GM12892 (cell line): ENCODE measurements at regions not wholly inside any gene's neighbourhood (a gene's known extent, or its start where the extent isn't known, plus 50 kb on each side); places are given as distances from the start of the nearest gene placed in this dataset.

Experiments used
- POLR2AphosphoS5 ChIP-seq: IDR thresholded peaks from 2 replicates; pipeline ENCODE4 v1.6.1; 2011; ENCODE audit warnings: low read depth, low read length, control low read depth
- TAF1 ChIP-seq: IDR thresholded peaks from 2 replicates; pipeline ENCODE4 v1.6.1; 2011; ENCODE audit warnings: low read depth, mild to moderate bottlenecking, control low read depth, low read length, borderline replicate concordance

- TF ChIP-seq TAF1 = no peak
- TF ChIP-seq POLR2AphosphoS5 = no peak
Observed at GRCh38 chr6:115363379-115363778, 697.3 kb downstream of the FRK start.
